ENCODE measurements at regions not wholly inside any gene's neighbourhood (a gene's known extent, or its start where the extent isn't known, plus 50 kb on each side); places are given as distances from the start of the nearest gene placed in this dataset.

DNA sequence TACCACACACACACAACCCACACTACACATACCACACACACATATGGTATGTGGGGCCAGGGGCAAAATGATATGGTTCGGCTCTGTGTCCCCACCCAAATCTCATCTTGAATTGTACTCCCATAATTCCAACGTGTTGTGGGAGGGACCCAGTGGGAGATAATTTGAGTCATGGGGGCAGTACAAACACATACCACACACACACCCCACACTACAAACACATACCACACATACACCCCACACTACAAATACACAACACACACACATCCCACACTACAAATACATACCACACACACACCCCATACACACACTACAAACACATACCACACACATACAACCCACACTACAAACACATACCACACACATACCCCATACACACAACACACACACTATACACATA is 117.8 kb downstream of the TTC32 start:
- no peak overlapping the region for H3K9ac ChIP-seq (ENCODE audit: low read length)
- no peaks in the 10 kb centered on the region for H3K36me3 ChIP-seq (replicated peaks; ENCODE audit: insufficient read depth, low read length)
- TF ChIP-seq EZH2phosphoT487 (IDR thresholded peaks at IDR 0.05; ENCODE audit: low read length) (no peak), EZH2 (optimal IDR thresholded peaks at IDR 0.05; ENCODE audit: low read depth, low read length) (no peak)
- TF ChIP-seq, protein P1, sequence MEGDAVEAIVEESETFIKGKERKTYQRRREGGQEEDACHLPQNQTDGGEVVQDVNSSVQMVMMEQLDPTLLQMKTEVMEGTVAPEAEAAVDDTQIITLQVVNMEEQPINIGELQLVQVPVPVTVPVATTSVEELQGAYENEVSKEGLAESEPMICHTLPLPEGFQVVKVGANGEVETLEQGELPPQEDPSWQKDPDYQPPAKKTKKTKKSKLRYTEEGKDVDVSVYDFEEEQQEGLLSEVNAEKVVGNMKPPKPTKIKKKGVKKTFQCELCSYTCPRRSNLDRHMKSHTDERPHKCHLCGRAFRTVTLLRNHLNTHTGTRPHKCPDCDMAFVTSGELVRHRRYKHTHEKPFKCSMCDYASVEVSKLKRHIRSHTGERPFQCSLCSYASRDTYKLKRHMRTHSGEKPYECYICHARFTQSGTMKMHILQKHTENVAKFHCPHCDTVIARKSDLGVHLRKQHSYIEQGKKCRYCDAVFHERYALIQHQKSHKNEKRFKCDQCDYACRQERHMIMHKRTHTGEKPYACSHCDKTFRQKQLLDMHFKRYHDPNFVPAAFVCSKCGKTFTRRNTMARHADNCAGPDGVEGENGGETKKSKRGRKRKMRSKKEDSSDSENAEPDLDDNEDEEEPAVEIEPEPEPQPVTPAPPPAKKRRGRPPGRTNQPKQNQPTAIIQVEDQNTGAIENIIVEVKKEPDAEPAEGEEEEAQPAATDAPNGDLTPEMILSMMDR (IDR thresholded peaks at IDR 0.05; ENCODE audit: low read length): no peak
- DNase-seq: no peak
- no peak overlapping the region for H3K27ac ChIP-seq (ENCODE audit: low read length)
- no peaks in the 10 kb centered on the region for H3K9me3 ChIP-seq (replicated peaks; ENCODE audit: insufficient read depth, low read length)
- H3K9me2 ChIP-seq (replicated peaks; ENCODE audit: insufficient read depth, low read length): no peaks in the 10 kb centered on the region
- no peaks in the 10 kb centered on the region for H3K79me2 ChIP-seq (ENCODE audit: low read length)
- no peaks in the 10 kb centered on the region for H4K20me1 ChIP-seq (ENCODE audit: insufficient read depth, low read length)
- H3K4me1 ChIP-seq (ENCODE audit: low read length): no peaks in the 10 kb centered on the region
- H2AFZ ChIP-seq (ENCODE audit: low read length): no peak overlapping the region
- H3F3A ChIP-seq (ENCODE audit: insufficient read depth, low read length): no peaks in the 10 kb centered on the region
- H3K27me3 ChIP-seq (replicated peaks; ENCODE audit: insufficient read depth, low read length): no peaks in the 10 kb centered on the region
- no peak overlapping the region for H3K4me2 ChIP-seq (ENCODE audit: low read depth, low read length)
- H3K4me3 ChIP-seq (ENCODE audit: low read length): no peak overlapping the region

DNA sequence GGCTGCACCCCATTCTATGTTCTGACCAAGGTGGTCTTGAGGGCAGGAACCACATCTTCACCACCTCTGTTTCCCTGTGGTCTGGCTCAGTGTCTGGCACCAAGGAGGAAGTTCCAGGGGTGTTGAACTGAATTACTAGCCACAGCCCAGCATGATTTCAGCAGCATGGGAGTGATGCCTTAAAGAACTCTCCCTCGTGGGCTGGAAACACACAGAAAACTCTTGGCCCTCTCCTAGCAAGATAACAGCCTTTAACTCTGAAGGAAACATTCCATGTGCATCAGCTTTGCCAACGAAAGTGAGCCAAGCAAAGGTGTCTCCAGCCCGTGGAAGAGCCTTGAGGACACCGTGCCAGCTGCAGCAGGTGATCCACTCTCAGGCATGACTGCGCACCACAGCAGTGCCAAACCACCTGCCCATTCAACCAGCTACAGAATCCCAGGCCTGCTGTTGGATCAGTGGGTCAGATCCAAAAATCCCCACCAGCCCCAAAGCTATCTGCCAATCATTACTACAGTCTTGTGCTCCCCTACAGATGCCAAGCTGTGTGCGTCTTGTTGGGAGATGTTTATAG is 124.8 kb downstream of the TTC32 start:
- H3K4me1 ChIP-seq (ENCODE audit: low read length): no peaks in the 10 kb centered on the region
- H3K9me3 ChIP-seq (replicated peaks; ENCODE audit: insufficient read depth, low read length): no peaks in the 10 kb centered on the region
- H3K27ac ChIP-seq (ENCODE audit: low read length): no peak overlapping the region
- DNase-seq: no peak
- no peak overlapping the region for H3K9ac ChIP-seq (ENCODE audit: low read length)
- no peaks in the 10 kb centered on the region for H4K20me1 ChIP-seq (ENCODE audit: insufficient read depth, low read length)
- no peaks in the 10 kb centered on the region for H3K79me2 ChIP-seq (ENCODE audit: low read length)
- TF ChIP-seq EZH2 (optimal IDR thresholded peaks at IDR 0.05; ENCODE audit: low read depth, low read length) (no peak), EZH2phosphoT487 (IDR thresholded peaks at IDR 0.05; ENCODE audit: low read length) (no peak)
- TF ChIP-seq, protein P1 (IDR thresholded peaks at IDR 0.05; ENCODE audit: low read length): no peak
- H2AFZ ChIP-seq (ENCODE audit: low read length): no peak overlapping the region
- no peak overlapping the region for H3K4me2 ChIP-seq (ENCODE audit: low read depth, low read length)
- no peaks in the 10 kb centered on the region for H3K36me3 ChIP-seq (replicated peaks; ENCODE audit: insufficient read depth, low read length)
- no peaks in the 10 kb centered on the region for H3F3A ChIP-seq (ENCODE audit: insufficient read depth, low read length)
- no peak overlapping the region for H3K4me3 ChIP-seq (ENCODE audit: low read length)
- no peaks in the 10 kb centered on the region for H3K27me3 ChIP-seq (replicated peaks; ENCODE audit: insufficient read depth, low read length)
- no peaks in the 10 kb centered on the region for H3K9me2 ChIP-seq (replicated peaks; ENCODE audit: insufficient read depth, low read length)

DNA sequence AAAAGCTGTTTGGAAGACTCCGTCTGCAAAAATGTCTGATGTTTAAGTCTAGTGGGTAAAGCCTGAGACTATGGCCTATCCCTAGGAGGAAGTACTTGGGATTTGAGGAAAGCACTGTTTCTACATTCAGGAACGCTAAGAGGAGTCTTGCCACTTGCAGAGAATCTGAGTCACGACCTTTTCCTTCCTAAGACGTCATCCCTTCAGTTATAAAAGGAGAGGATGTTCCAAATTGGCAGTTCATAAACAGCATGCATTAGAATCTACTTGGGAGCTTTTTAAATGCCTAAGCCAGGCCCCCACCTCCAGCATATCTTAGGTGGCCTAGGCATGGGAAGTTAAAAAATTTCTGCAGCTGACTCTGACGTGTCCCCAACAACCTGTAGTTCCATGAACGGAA is 125.9 kb downstream of the TTC32 start:
- Histone ChIP-seq H3K4me2 (ENCODE audit: low read depth, low read length) (no peak overlapping the region), H3K79me2 (ENCODE audit: low read length) (no peaks in the 10 kb centered on the region), H3K9me3 (replicated peaks; ENCODE audit: insufficient read depth, low read length) (no peaks in the 10 kb centered on the region), H3K9me2 (replicated peaks; ENCODE audit: insufficient read depth, low read length) (no peaks in the 10 kb centered on the region), H3K9ac (ENCODE audit: low read length) (no peak overlapping the region), H2AFZ (ENCODE audit: low read length) (no peak overlapping the region), H3K4me3 (ENCODE audit: low read length) (no peak overlapping the region), H3K27me3 (replicated peaks; ENCODE audit: insufficient read depth, low read length) (no peaks in the 10 kb centered on the region), H3K36me3 (replicated peaks; ENCODE audit: insufficient read depth, low read length) (no peaks in the 10 kb centered on the region), H3K27ac (ENCODE audit: low read length) (no peak overlapping the region), H3K4me1 (ENCODE audit: low read length) (no peaks in the 10 kb centered on the region), H4K20me1 (ENCODE audit: insufficient read depth, low read length) (no peaks in the 10 kb centered on the region), H3F3A (ENCODE audit: insufficient read depth, low read length) (no peaks in the 10 kb centered on the region)
- TF ChIP-seq, protein P1 (IDR thresholded peaks at IDR 0.05; ENCODE audit: low read length): no peak
- TF ChIP-seq EZH2phosphoT487 (IDR thresholded peaks at IDR 0.05; ENCODE audit: low read length) (no peak), EZH2 (optimal IDR thresholded peaks at IDR 0.05; ENCODE audit: low read depth, low read length) (no peak)
- DNase-seq: no peak

Data from MM.1S (cell line).